ENCODE measurements at regions not wholly inside any gene's neighbourhood (a gene's known extent, or its start where the extent isn't known, plus 50 kb on each side); places are given as distances from the start of the nearest gene placed in this dataset.
"Not testable (repeated sequence)": the region's sequence is repeated elsewhere in the genome, so short reads cannot be mapped to it uniquely, and the experiment has no call there.

DNA sequence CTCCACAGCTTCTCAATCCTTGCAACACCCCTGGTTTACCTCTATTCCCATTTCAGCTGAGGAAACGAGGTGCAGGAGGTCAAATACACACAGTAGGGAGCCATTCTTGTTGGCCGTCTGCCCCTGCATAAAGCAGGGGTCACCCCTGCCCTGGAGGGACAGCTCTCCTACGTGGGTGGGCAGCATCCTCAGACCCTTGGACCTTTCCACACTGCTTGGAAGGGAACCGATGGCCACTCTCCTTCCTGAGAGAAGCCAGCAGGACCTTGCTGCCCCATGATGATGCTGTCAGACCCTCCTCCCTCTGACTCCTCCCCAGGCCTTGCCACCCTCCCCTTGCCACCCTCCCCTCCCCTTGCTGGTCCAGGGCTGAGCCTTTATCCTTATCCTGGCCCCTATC is 121.1 kb upstream of the SYT13 start:
- ATAC-seq (ENCODE audit: low FRiP score): no peak
- no peak for DNase-seq (ENCODE audit: low spot score)
- TF ChIP-seq, protein P1, sequence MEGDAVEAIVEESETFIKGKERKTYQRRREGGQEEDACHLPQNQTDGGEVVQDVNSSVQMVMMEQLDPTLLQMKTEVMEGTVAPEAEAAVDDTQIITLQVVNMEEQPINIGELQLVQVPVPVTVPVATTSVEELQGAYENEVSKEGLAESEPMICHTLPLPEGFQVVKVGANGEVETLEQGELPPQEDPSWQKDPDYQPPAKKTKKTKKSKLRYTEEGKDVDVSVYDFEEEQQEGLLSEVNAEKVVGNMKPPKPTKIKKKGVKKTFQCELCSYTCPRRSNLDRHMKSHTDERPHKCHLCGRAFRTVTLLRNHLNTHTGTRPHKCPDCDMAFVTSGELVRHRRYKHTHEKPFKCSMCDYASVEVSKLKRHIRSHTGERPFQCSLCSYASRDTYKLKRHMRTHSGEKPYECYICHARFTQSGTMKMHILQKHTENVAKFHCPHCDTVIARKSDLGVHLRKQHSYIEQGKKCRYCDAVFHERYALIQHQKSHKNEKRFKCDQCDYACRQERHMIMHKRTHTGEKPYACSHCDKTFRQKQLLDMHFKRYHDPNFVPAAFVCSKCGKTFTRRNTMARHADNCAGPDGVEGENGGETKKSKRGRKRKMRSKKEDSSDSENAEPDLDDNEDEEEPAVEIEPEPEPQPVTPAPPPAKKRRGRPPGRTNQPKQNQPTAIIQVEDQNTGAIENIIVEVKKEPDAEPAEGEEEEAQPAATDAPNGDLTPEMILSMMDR (IDR thresholded peaks at IDR 0.05): no peak

DNA sequence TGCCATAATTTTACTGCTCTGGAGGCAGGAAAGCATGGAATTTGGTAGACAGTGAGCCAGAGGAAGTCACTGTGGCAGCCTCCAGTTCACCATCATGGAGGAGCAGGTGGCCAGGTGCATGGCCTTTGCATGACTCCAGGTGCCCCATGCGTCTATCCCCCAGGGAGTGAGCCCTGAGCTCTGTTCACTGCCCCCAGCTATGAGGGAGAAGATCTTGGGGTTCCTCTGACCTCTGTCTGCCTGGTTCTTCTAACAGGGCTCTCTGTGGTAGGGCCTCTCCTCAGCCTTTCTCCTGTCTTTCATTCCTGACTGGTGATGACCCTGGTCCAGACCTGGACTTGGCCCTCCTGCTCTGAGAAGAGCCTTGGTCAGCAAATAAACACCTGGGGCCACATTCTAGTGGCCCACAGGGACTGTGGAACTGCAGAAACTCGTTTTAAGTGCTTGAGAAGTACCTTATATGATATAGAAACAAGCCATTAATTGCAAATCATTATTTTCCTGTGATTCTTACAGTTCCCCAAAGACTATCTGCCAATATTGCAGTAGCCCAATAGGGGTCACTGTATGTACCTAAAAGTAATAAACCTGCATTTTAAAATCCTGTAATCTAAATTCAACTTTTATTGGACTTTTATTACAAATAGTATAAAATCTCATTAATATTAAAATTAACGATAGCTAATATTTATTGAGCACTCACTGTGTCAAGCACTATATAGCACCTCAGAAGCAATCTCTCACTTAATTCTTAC is 120.0 kb upstream of the SYT13 start:
- ATAC-seq (ENCODE audit: low FRiP score): no peak
- TF ChIP-seq, protein P1 (IDR thresholded peaks at IDR 0.05): no peak
- no peak for DNase-seq (ENCODE audit: low spot score)

DNA sequence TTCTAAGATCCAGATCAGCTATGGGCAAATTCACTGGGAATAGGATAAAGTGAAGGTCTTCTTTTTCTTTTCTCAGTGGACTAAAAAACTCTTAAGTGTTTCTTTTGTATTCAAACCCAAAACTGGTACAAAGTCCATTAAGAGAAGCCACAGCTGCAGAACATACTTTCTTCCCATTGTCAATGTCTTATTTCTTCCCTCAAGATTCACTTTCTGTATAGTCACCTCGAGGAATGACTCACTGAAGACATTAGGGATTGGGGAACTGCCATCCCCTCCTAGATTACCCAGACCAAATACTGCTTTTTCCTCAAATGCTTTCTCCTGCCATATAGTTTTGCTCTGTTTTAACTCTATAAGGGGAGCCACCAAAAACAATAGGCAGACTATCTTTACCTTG is 117.4 kb upstream of the SYT13 start:
- not testable (repeated sequence) for ATAC-seq (ENCODE audit: low FRiP score); DNase-seq (ENCODE audit: low spot score)

GRCh38 chr11:45402049-45402630 is 116.0 kb upstream of the SYT13 start:
- TF ChIP-seq, protein P1 (IDR thresholded peaks at IDR 0.05): no peak
- ATAC-seq (ENCODE audit: low FRiP score) (no peak), DNase-seq (ENCODE audit: low spot score) (no peak)

DNA sequence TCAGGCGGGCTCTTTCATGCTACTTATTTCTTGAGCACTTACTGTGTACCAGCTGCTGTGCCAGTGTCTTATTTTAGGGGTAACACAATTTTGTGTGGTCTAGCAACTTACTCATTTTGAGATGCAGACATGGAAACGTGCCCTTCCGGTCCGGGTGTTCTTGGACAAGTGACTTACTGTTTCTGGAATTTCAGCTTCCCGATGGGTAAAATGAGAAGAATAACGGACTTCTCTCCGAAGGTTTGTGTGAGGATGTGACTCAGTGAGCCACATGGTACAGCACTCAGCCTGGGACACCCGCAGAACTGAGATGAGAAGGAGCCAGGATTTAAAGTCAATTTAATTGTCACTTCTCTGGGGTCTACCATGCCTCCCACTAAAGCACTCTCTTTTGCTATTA is 114.5 kb upstream of the SYT13 start:
- DNase-seq (ENCODE audit: low spot score) (no peak), ATAC-seq (ENCODE audit: low FRiP score) (no peak)
- TF ChIP-seq, protein P1 (IDR thresholded peaks at IDR 0.05): no peak

DNA sequence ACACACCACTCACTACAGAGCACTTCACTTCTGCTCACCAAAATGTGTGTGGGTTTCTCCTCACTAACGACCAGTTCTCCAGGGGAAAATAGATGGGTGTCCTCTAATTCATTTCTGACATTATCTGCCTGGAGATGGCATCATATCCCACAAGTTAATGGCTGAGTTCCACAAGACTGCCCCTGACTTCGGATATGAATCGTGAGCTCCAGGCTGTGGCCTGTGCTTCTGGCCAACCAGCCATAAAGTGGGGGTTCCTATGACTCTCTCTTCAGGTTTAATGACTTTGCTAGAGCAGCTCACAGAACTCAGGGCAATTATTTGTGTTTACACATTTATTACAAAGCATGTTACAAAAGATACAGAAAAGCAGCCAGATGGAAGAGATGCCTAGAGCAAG is 113.0 kb upstream of the SYT13 start:
- TF ChIP-seq, protein P1 (IDR thresholded peaks at IDR 0.05): no peak
- DNase-seq (ENCODE audit: low spot score): no peak
- no peak for ATAC-seq (ENCODE audit: low FRiP score)

- TF ChIP-seq, protein P1 (IDR thresholded peaks at IDR 0.05): no peak
- DNase-seq (ENCODE audit: low spot score) (no peak), ATAC-seq (ENCODE audit: low FRiP score) (no peak)
Observed at GRCh38 chr11:45398325-45398724, 112.2 kb upstream of the SYT13 start.

All from omental fat pad (tissue), 3 donors.